ENCODE measurements at regions not wholly inside any gene's neighbourhood (a gene's known extent, or its start where the extent isn't known, plus 50 kb on each side); places are given as distances from the start of the nearest gene placed in this dataset.
"Not testable (repeated sequence)": the region's sequence is repeated elsewhere in the genome, so short reads cannot be mapped to it uniquely, and the experiment has no call there.

DNA sequence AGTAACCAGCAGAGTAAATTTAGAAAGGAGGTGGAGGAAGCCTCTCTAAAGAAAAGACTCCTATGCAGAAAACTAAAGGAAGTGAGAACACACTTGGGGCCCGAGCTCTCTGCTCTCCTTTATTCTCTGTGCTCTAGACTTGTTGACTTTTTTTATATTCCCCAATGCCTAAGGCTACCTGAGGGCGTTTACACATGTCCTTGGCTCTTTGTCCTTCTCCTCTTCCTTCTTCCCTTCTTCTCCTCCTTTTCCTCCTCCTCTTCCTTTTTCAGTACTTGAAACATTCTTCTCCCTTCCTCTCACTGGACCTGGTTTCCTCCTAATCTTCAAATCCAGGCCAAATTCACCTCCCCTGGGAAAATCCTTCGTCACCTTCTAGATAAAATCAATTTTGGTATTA lies 256.4 kb upstream of the TRPC7 start:
- no peak for DNase-seq (ENCODE audit: low spot score)

DNA sequence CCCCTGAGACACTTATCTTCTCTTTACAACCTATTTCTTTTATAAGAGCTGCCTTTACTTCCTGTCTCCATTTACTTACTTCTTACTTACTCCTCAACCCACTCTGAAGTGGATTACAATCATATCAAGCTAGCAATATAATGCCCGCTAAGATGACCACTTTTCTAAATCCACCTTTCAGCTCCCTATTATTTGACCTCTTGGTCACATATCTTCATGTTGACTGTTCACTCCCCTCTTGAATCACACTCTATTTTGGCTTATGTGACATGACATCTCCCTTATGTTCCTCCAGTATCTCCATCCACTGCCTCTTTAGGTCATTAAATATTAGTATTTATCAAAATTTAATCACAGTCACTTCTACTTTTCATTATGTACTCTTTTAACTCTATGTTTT lies 255.3 kb upstream of the TRPC7 start:
- DNase-seq (ENCODE audit: low spot score): no peak

DNA sequence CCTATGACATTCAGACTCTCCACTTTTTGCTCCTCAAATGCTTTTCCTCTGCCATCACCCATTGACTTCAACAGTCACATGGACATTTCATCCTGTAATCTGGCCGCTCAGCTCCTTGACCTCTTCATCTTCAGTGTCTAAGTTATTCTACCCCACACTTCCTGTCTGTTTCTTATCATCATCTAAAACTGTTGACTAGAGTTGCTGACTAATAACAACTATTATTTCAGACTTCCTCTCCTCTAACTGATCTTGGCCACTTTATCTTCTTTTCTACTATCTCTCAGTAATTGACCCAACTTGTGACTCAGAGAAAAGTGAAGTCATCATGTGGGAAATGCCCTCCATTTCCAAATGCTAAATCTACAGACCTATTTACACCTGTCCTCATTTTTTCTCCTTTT lies 254.7 kb upstream of the TRPC7 start:
- DNase-seq (ENCODE audit: low spot score): no peak

DNA sequence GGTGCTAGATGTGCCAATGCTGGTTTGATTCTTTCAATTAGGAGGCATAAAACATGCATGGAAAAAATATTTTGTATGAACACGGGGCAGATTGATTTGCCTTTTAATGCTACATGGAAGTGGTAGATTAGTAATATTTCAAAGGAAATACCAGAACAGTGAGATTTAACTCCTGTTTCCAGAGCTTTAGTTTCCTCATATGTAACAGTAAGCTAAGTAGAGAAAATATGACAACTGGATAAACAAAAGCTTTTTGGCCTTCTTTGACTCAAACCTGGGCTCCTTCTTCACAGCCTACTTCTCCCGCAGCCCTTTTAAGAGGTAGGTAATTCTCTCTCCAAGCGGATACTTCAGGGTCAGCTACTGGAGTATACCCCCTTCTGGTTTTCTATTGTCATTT lies 254.2 kb upstream of the TRPC7 start:
- DNase-seq (ENCODE audit: low spot score): no peak

DNA sequence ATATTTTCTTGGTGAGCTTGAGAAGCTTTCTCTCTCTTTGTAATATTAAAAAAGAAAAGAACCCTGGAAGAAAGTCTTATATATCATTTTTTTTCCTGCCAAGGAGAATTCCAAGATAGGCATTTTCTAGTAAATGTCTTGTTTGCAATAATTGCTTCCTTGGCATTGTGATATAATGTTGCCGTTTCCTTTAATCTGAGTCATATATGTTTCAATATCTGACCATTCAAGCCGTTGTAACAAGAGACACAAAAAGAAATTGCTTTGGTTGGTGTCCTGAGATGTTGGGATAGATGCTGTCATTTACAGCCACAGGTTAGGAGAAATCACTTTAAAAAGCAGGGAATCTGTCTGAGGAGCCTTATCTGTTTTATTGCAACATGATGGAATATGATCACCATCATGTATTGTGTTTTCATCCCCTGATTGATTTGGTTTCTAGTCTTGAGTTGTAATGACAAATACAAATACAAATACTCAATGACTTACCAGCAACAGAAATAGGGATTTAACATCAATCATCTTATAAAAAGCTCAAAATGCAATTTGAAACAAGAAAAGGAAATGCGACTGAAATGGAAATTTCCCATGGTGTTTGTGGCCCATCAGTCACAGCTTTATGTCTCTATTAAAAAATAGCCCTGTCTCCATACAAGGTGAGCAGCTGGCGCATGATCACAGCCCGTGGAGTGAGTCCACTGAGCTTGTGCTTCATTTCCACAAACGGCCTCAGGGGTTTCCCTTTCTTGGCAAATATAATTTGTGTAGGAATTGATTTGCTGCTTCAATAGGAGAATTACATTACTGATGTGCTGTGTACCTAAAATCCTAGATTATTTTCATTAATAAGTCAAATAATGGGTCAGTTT lies 250.1 kb upstream of the TRPC7 start:
- no peak for DNase-seq (ENCODE audit: low spot score)

DNA sequence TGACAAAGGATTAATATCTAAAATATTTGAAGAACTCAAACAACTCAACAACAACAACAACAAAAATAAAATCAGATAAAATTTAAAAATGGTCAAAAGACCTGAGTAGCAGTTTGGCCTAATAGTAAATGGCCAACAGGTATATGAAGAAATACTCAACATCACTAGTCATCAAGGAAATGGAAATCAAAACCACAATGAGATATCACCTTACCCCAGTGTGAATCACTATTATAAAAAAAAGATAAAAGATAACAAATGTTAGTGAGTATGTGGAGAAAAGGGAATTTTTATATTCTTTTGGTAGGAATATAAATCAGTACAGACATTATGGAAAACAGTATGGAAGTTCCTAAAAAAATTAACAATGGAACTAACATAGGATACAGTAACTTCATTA lies 247.9 kb upstream of the TRPC7 start:
- no peak for DNase-seq (ENCODE audit: low spot score)

DNA sequence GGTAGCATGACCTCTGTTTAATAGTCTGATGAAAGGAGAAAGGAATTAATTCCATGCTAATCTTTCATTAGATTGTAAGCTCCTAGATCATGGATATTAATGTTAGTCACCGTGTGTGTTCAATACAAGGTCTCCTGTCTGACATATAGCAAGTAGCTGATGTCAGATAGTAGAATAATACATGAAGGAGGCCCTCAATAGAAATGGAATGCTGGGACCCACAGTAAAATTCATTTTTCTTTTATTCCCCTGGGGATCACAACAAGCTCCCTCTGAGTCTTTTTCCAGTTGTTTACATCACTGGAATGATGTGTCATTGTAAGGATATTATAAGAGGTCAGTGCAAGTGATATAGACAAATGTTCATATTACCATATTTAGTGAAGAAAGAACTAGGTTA lies 240.3 kb upstream of the TRPC7 start:
- no peak for DNase-seq (ENCODE audit: low spot score)

DNA sequence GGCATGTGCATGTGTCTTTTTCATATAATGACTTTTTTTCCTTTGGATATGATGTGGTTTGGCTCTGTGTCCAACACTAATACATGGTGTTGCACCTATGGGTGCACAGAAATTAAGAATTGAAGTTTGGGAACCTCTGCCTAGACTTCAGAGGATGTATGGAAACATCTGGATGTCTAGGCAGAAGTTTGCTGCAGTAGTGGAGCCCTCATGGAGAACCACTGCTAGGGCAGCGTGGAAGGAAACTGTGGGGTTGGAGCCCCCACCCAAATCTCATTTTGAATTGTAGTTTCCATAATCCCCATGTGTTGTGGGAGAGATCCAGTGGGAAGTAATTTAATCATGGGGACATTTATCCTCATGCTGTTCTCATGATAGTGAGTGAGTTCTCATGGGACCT lies 235.0 kb upstream of the TRPC7 start:
- DNase-seq (ENCODE audit: low spot score): no peak

DNA sequence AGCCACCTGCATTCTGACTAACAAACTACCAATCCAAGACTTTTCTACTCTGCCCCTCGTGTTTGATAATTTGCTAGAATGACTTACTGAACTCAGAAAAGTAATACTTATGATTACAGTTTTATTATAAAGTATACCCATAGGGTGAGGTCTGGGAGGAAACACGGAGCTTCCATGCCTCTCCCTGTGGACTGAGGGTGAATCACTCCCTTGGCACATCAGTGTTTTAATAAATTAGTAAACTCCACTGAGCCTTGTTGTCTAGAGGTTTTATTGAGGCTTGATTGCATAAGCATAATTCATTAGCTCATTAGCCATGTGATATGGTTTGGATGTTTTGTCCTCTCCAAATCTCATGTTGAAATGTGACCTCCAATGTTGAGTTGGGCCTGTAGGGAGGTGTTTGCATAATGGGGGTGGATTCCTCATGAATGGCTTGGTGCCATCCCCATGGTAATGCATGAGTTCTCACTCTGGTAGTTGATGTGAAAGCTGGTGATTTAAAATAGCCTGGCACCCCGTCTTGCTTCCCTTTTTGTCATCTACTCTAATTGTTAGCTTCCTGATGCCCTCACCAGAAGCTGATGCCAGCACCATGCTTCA lies 233.6 kb upstream of the TRPC7 start:
- no peak for DNase-seq (ENCODE audit: low spot score)

DNA sequence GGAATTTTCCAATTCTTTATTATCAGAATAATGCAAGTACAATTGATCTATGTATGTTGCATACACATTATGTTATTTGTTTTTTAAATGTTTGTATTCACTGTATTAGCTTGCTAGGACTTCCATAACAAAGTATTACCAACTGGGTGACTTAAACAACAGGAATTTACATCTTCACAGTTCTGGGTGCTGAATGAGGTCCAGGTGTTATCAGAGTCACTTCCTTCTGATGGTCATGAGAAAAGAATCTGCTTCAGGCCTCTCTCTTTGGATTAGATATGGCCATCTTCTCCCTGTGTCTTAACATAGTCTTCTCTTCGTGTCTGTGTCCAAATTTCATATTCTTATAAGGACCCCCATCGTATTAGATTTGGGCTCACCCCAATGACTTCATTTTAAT lies 229.1 kb upstream of the TRPC7 start:
- no peak for DNase-seq (ENCODE audit: low spot score)

DNA sequence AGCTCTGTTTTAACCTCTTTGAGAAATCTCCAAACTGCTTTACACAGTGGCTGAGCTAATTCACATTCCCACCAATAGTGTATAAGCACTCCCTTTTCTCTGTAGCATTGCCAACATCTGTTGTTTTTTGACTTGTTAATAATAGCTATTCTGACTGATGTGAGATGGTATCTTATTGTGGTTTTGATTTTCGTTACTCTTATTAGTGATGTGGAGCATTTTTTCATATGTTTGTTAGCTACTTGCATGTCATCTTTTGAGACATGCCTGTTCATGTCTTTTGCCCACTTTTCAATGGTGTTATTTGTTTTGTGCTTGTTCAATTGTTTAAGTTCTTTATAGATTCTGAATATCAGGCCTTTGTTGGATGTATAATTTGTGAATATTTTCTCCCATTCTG lies 225.2 kb upstream of the TRPC7 start:
- no peak for DNase-seq (ENCODE audit: low spot score)

DNA sequence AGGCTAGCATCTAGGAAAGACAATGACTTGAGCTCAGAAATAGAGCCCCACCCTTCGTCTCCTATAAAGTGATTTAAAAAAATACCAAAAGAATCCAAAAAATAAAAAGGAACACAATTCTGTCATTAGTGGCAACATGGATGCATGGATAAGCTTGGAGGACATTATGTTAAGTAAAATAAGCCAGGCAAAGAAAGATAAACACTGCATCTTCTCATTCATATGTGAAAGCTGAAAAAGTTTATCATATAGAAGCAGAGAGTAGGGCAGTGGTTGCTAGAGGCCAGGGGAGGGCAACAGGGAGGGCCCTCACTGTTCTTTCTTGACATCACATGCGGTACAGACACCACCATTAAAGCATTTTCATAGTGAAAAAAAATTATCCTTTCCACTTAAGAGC lies 220.9 kb upstream of the TRPC7 start:
- no peak for DNase-seq (ENCODE audit: low spot score)

DNA sequence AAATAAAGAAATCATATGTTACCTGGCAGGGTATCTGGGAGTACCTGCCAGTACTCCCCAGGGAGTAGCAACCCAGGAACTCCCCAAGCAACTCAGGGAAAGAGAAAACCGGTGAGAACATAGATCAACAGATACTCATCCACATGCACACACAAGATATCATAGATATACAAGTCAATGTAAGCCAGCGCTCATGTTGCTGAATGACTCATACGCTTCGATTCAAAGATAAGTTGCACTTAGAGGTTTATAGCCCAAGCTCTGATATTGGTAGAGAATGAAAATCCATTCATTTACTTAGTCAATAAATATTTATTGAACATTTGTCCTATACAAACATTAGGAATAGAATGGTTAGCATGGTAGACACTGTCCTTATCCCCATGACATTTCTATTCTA lies 219.1 kb upstream of the TRPC7 start:
- DNase-seq (ENCODE audit: low spot score): no peak

DNA sequence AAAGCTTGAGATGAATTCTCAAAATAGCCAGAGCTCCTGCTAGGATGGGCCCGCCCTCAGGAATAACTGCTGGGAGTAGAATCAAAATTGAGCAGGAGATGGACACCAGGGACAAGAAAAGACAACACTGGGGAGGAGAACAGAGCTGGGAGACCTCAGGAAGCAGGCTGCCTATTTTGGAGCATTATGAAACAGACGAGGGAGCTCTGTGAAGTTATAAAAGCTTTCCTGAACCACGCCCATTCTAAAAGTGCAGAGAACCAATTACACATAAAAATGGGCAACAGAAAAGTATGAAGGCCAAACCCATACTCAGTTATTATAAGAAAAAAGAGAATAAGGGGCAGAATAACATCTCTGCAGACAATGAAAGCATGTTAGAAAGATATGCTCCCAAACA lies 213.9 kb upstream of the TRPC7 start:
- no peak for DNase-seq (ENCODE audit: low spot score)

DNA sequence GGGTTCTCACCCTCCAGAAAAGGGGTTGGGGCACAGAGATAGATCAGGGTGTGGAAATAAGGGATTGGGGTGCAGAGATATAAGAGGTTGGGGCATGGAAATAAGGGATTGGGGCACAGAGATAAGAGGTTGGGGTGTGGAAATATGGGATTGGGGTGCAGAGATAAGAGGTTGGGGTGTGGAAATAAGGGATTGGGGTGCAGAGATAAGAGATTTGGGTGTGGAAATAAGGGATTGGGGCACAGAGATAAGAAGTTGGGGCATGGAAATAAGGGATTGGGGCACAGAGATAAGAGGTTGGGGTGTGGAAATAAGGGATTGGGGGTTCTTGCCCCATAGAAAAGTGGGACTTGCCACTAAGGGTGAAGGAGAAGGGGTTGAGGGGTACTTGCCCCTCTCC lies 204.5 kb upstream of the TRPC7 start:
- DNase-seq (ENCODE audit: low spot score): not testable (repeated sequence)

DNA sequence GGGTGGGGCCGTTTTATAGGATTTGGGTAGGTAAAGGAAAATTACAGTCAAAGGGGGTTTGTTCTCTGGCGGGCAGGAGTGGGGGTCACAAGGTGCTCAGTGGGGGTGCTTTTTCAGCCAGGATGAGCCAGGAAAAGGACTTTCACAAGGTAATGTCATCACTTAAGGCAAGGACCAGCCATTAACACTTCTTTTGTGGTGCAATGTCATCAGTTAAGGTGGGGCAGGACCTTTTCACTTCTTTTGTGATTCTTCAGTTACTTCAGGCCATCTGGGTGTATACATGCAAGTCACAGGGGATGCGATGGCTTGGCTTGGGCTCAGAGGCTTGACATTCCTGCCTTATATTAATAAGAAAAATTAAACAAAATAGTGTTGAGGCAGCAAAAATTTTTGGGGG lies 200.1 kb upstream of the TRPC7 start:
- not testable (repeated sequence) for DNase-seq (ENCODE audit: low spot score)

DNA sequence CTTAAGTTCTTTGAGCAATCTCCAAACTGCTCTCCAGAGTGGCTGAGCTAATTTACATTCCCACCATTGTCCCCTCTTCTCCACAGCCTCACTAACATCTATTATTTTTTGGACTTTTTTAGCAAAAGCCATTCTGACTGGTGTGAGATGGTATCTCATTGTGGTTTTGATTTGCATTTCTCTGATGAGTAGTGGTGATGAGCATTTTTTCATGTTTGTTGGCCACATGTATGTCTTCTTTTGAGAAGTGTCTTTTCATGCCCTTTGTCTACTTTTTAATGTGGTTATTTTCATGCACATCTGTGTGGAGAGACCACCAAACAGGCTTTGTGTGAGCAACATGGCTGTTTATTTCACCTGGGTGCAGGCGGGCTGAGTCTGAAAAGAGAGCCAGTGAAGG lies 199.7 kb upstream of the TRPC7 start:
- DNase-seq (ENCODE audit: low spot score): not testable (repeated sequence)

DNA sequence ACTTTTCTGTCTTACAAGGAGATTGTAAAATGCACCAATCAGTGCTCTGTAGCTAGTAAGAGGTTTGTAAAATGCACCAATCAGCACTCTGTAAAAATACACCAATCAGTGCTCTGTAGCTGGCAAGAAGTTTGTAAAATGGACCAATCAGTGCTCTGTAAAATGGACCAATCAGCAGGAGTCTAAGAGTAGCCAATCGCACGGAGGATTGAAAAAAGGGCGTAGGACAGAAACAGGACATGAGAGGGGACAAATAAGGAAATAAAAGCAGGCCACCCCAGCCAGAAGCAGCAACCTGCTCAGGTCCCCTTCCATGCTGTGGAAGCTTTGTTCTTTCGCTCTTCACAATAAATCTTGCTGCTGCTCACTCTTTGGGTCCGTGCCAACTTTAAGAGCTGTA lies 199.1 kb upstream of the TRPC7 start:
- DNase-seq (ENCODE audit: low spot score): not testable (repeated sequence)

DNA sequence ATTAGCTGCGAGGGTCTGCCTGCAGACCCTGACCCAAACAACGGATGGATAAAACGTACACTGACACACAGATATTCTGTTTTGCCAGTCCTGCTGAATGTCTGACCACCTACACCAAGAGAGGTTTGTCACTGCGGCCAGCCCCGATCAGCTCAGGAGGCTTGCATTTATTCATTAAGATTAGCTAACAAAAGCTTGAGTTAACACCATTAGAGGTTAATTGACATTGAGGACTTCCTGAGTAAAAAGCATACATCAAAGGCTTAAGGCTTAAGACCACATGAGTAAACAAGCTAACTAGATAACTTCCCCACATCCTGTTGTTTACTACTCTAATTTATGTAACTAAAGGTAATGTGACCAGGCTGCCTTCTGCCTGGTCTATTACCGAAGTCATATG lies 198.1 kb upstream of the TRPC7 start:
- no peak for DNase-seq (ENCODE audit: low spot score)

DNA sequence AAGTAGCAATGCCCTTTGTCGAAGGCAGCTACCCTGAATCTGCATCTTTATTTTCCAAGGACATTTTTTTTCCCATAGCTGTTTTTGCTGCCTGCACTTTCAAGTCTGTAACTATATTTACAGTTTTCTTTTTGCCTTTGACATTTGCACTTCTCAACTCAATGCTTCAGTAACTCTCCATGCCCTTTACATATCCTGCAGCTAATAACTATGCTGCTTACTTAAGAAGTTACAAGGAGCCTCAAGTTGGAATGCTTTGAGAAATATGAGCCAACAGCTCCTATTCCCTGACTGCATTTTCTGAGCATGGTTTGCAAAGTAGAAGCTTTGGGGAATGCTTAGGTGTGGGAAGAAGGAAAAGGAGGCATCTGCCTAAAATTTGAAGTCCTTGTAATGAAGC lies 194.8 kb upstream of the TRPC7 start:
- DNase-seq (ENCODE audit: low spot score): no peak

DNA sequence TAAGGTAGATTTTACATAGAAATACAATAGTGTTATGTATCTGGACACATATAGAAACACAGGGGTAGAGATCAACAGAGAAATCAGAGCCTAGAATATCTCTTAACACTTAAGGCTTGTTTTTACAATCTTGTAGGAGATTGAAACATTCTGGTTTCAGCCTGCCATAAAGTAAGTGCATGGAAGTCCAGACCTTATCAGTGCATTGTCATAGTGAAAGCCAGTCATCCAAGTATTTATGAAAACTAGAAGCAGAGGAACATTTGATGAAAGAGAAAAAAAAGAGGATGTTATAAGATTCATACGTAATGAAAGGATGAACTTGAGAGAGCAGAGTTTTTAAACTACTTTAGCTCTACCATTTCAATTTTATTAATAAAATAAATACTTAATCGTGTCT lies 194.3 kb upstream of the TRPC7 start:
- DNase-seq (ENCODE audit: low spot score): no peak

DNA sequence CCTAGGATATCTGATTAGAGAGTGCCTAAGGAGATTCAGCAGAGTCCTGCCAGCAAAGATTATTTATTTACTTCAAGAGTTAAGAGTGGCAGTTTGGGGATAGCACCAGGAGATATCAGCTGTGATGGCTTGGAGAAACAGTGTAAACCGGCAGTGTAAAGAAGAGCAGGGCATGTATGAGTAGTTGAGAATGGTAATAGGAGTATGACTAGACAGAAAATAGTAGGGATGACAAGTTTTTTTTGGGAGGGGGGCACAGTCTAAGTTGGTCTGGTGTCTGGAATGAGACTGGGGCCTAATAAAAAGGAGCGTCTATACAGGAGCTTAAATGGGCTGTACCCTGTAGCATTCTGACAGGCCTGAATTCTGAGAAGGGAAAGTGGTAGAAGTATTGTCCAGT lies 181.8 kb upstream of the TRPC7 start:
- DNase-seq (ENCODE audit: low spot score): not testable (repeated sequence)

DNA sequence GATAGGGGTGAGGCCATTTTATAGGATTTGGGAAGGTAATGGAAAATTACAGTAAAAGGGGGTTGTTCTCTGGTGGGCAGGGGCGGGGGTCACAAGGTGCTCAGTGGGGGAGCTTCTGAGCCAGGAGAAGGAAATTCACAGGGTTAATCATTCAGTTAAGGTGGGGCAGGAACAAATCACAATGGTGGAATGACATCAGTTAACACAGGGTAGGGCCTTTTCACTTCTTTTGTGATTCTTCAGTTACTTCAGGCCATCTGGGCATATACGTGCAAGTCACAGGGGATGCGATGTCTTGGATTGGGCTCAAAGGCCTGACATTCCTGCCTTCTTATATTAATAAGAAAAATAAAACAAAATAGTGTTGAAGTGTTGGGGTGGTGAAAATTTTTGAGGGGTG lies 181.1 kb upstream of the TRPC7 start:
- not testable (repeated sequence) for DNase-seq (ENCODE audit: low spot score)

DNA sequence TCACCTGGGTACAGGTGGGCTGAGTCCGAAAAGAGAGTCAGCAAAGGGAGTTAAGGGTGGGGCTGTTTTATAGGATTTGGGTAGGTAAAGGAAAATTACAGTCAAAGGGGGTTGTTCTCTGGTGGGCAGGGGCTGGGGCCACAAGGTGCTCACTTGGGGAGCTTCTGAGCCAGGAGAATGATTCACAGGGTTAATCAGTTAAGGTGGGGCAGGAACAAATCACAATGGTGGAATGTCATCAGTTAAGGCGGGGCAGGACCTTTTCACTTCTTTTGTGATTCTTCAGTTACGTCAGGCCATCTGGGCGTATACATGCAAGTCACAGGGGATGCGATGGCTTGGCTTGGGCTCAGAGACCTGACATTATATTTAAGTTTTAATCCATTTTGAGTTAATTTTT lies 179.7 kb upstream of the TRPC7 start:
- DNase-seq (ENCODE audit: low spot score): not testable (repeated sequence)
